DOHH2 (cell line): ENCODE measurements at regions not wholly inside any gene's neighbourhood (a gene's known extent, or its start where the extent isn't known, plus 50 kb on each side); places are given as distances from the start of the nearest gene placed in this dataset.
"Not testable (repeated sequence)": the region's sequence is repeated elsewhere in the genome, so short reads cannot be mapped to it uniquely, and the experiment has no call there.

ENCODE experiments used
- H3F3A ChIP-seq: fragments of 200-600 bp; sonication (generic), shearing (Covaris generic); 2 replicates; pipeline ENCODE4 v1.6.0; 2016; ENCODE audit warnings: antibody characterized with exemption, mild to moderate bottlenecking; ENCODE audit not compliant: control insufficient read depth, insufficient read depth
- H3K27ac ChIP-seq: fragments of 200-600 bp; sonication (generic); 2 replicates; pipeline ENCODE4 v1.5.1; 2014; ENCODE audit warnings: low read depth, mild to moderate bottlenecking, low read length, moderate library complexity
- H3K27me3 ChIP-seq: fragments of 200-600 bp; sonication (generic); 2 replicates; pipeline ENCODE4 v1.6.1; 2014; ENCODE audit warnings: mild to moderate bottlenecking, low read length, mixed read lengths; ENCODE audit not compliant: control insufficient read depth
- H3K36me3 ChIP-seq: fragments of 200-600 bp; sonication (generic); 2 replicates; pipeline ENCODE4 v1.6.1; 2014; ENCODE audit warnings: mild to moderate bottlenecking, low read length, moderate library complexity, mixed read lengths; ENCODE audit not compliant: control insufficient read depth
- H3K4me1 ChIP-seq: fragments of 200-600 bp; sonication (generic); 2 replicates; pipeline ENCODE4 v1.6.1; 2014; ENCODE audit warnings: mild to moderate bottlenecking, low read length, mixed read lengths; ENCODE audit not compliant: control insufficient read depth
- H3K4me2 ChIP-seq: fragments of 200-600 bp; sonication (generic); 2 replicates; pipeline ENCODE4 v1.6.0; 2014; ENCODE audit warnings: mild to moderate bottlenecking, low read length, moderate library complexity
- H3K4me3 ChIP-seq: fragments of 200-600 bp; sonication (generic); 2 replicates; pipeline ENCODE4 v1.5.1; 2014; ENCODE audit warnings: mild to moderate bottlenecking, low read length, mixed read lengths
- H3K79me2 ChIP-seq: fragments of 200-600 bp; sonication (generic); 2 replicates; pipeline ENCODE4 v1.6.1; 2014; ENCODE audit warnings: mild to moderate bottlenecking, low read length, mixed read lengths; ENCODE audit not compliant: control insufficient read depth
- H3K9me2 ChIP-seq: fragments of 200-600 bp; sonication (generic); replicated peaks from 2 replicates; pipeline ENCODE4 v1.6.1; 2014; ENCODE audit warnings: mild to moderate bottlenecking, low read length, mixed read lengths; ENCODE audit not compliant: control insufficient read depth
- H3K9me3 ChIP-seq: fragments of 200-600 bp; sonication (generic); 2 replicates; pipeline ENCODE4 v1.6.1; 2014; ENCODE audit warnings: antibody characterized with exemption, low read length, mixed read lengths; ENCODE audit not compliant: control insufficient read depth, insufficient read depth
- H4K20me1 ChIP-seq: fragments of 200-600 bp; sonication (generic); 2 replicates; pipeline ENCODE4 v1.6.0; 2014; ENCODE audit warnings: low read depth, mild to moderate bottlenecking, antibody characterized with exemption, low read length, moderate library complexity; ENCODE audit not compliant: control insufficient read depth, insufficient read depth
- CTCF ChIP-seq: fragments of 200-600 bp; sonication (generic); IDR thresholded peaks from one replicate; pipeline ENCODE4 v1.5.1; 2014; ENCODE audit warnings: antibody characterized with exemption, mild to moderate bottlenecking, low read depth, low read length; ENCODE audit not compliant: poor library complexity, severe bottlenecking
- EZH2phosphoT487 ChIP-seq: fragments of 200-600 bp; sonication (generic); IDR thresholded peaks from 2 replicates; pipeline ENCODE4 v1.6.1; 2017; ENCODE audit warnings: borderline replicate concordance, mild to moderate bottlenecking, antibody characterized with exemption, low read length, moderate library complexity, mixed read lengths

DNA sequence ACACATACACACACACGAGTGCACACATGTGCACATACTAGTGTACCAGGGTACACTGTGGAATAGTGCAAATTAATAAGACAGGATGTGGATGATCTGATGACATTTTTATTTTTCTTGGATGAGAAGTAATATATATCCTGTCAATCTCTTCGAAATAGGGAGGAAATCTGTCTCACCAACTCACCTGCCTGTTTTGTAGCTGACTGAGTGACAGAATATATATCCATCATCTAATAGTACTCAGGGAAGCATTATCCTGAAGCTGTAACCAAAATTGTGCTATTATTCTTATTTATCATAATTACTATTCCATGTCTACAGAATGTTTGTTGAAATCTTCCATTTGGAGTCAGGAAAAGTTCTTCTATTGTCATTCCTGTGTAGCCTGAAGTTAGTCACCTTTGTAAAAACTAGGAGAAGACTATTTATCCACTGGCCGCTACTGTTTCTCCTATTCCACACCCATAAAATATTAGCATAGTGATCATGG, 888.0 kb downstream of the TRAM1L1 start:
- H3K9me3 ChIP-seq = no peaks in the 10 kb centered on the region
- no peaks in the 10 kb centered on the region for H3K36me3 ChIP-seq
- TF ChIP-seq EZH2phosphoT487 (no peak), CTCF (no peak)
- H3K4me3 ChIP-seq = no peak overlapping the region
- H3K27ac ChIP-seq = no peak overlapping the region
- H4K20me1 ChIP-seq = no peaks in the 10 kb centered on the region
- H3K79me2 ChIP-seq = no peaks in the 10 kb centered on the region
- no peaks in the 10 kb centered on the region for H3K9me2 ChIP-seq
- no peaks in the 10 kb centered on the region for H3K4me1 ChIP-seq
- H3K27me3 ChIP-seq = no peaks in the 10 kb centered on the region
- H3F3A ChIP-seq = no peaks in the 10 kb centered on the region
- H3K4me2 ChIP-seq = no peak overlapping the region

DNA sequence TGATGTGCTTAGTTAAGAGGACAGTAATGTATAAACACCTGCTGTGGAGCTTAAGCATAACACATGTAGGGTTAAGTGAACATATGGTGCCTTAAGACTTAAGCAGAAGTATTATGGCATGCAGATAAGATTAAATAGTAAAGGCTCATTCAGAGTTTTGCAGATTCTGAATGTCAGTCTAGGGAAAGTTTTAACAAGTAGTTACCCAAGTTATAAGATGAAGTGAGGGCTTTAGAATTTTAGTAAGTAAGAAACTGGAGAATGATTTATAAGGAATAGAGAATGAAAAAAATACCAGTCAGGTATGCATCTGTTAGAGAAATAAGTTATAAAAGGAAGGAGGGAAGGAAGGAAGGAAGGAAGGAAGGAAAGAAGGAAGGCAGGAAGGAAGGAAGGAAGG, 902.1 kb downstream of the TRAM1L1 start:
- Histone ChIP-seq H3K4me1 (no peaks in the 10 kb centered on the region), H3K4me3 (no peak overlapping the region), H3F3A (no peaks in the 10 kb centered on the region), H3K36me3 (no peaks in the 10 kb centered on the region), H3K27me3 (no peaks in the 10 kb centered on the region), H3K27ac (no peak overlapping the region), H3K79me2 (no peaks in the 10 kb centered on the region), H4K20me1 (no peaks in the 10 kb centered on the region), H3K9me3 (no peaks in the 10 kb centered on the region), H3K4me2 (no peak overlapping the region), H3K9me2 (no peaks in the 10 kb centered on the region)
- TF ChIP-seq EZH2phosphoT487 (no peak), CTCF (no peak)

DNA sequence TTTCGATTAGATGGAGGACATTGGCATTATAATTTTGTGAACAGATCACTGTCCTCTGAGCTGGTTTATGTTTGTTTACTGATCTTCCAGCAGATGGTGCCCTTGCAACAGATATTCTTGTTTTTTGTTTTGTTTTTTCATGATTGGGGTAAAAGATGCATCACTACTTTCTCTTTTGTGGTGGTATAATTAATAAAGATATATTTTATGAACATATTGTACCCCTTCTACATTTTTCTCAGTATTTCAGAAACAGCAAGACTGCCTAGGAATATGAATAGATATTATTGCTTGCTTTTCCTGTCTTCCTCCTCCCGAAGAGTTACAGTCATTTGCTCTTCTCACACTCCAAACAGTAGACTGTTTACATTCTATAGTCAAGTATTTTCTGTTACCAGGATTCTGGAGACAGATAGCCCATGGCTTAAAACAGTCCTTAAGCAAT, 905.2 kb downstream of the TRAM1L1 start:
- Histone ChIP-seq H3F3A (no peaks in the 10 kb centered on the region), H3K4me1 (no peaks in the 10 kb centered on the region), H3K79me2 (no peaks in the 10 kb centered on the region), H3K36me3 (no peaks in the 10 kb centered on the region), H3K9me2 (no peaks in the 10 kb centered on the region), H4K20me1 (no peaks in the 10 kb centered on the region), H3K27ac (no peak overlapping the region), H3K27me3 (no peaks in the 10 kb centered on the region), H3K4me2 (no peak overlapping the region), H3K4me3 (no peak overlapping the region), H3K9me3 (no peaks in the 10 kb centered on the region)
- TF ChIP-seq CTCF = peak; percentile 35
- no peak for TF ChIP-seq EZH2phosphoT487

DNA sequence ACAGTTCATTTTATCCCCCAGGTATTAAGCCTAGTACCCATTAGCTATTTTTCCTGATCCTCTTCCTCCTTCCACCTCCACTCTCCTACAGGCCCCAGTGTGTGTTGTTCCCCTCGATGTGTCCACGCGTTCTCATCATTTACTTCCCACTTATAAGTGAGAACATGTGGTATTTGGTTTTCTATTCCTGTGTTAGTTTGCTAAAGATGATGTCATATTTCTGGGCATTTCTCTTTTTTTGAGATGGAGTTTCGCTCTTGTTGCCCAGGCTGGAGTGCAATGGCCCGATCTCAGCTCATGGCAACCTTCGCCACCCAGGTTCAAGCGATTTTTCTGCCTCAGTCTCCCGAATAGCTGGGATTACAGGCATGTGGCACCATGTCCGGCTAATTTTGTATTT, 934.0 kb downstream of the TRAM1L1 start:
- H3F3A ChIP-seq, H3K27me3 ChIP-seq, H3K4me1 ChIP-seq, H3K36me3 ChIP-seq, H3K4me2 ChIP-seq, H3K4me3 ChIP-seq, H3K9me3 ChIP-seq, H4K20me1 ChIP-seq, H3K9me2 ChIP-seq, H3K27ac ChIP-seq, H3K79me2 ChIP-seq: not testable (repeated sequence)
